Esophagus muscularis mucosa (tissue), 4 donors: ENCODE measurements at regions not wholly inside any gene's neighbourhood (a gene's known extent, or its start where the extent isn't known, plus 50 kb on each side); places are given as distances from the start of the nearest gene placed in this dataset.

Experiments used
- DNase-seq: peaks from one replicate; pipeline ENCODE4 v3.0.0-alpha.2; 2017; ENCODE audit errors: extremely low spot score
- H3K27ac ChIP-seq, 4 donors: fragments of 200-600 bp; sonication (generic); replicated peaks in 1 of 4; 1 replicate in 3 of 4; 2 replicates in 1 of 4; pipeline ENCODE4 v1.5.1; 2016 to 2019; ENCODE audit warnings: mild to moderate bottlenecking in 1 of 4
- H3K27me3 ChIP-seq, 4 donors: fragments of 200-600 bp; sonication (generic); one replicate each; pipeline versions ENCODE4 v1.5.1 to v1.6.0; 2016 to 2019
- H3K36me3 ChIP-seq, 4 donors: fragments of 200-600 bp; sonication (generic); one replicate each; pipeline ENCODE4 v1.5.1; 2016 to 2019
- H3K4me1 ChIP-seq, 4 donors: fragments of 200-600 bp; sonication (generic); one replicate each; pipeline ENCODE4 v1.5.1; 2016 to 2019
- H3K4me3 ChIP-seq, 4 donors: fragments of 200-600 bp; sonication (generic); 1 replicate in 2 of 4; 2 replicates in 2 of 4; pipeline ENCODE4 v1.5.1; 2016 to 2019; ENCODE audit warnings: mild to moderate bottlenecking in 4 of 4, moderate library complexity in 1 of 4
- H3K9me3 ChIP-seq, 4 donors: fragments of 200-600 bp; sonication (generic); 1 replicate in 3 of 4; 2 replicates in 1 of 4; pipeline ENCODE4 v1.5.1; 2016 to 2019
- EP300 ChIP-seq: sonication (generic); formaldehyde crosslinking; IDR thresholded peaks from one replicate; pipeline ENCODE4 v1.6.1; 2017; ENCODE audit warnings: antibody characterized with exemption
- POLR2A ChIP-seq: fragments of 450-650 bp; IDR thresholded peaks from one replicate; pipeline ENCODE4 v1.6.1; 2017; ENCODE audit warnings: antibody characterized with exemption, moderate library complexity, mild to moderate bottlenecking, low read depth
- POLR2AphosphoS5 ChIP-seq, 2 donors: sonication (generic); formaldehyde crosslinking; IDR thresholded peaks; one replicate each; pipeline ENCODE4 v1.6.1; 2017; ENCODE audit warnings: antibody characterized with exemption in 2 of 2
- WGBS: methylation state at CpG from one replicate; pipeline ENCODE4 v1.1.5; 2018; 5-methylcytosine and 5-hydroxymethylcytosine counted together
- intact Hi-C: fragments of 100-400 bp; cut with DNase I; formaldehyde crosslinking; loops from one replicate; pipeline ENCODE4 v1.15.1; 2023
- TF ChIP-seq, protein P1 (sequence below), 3 experiments: fragments of 200-600 bp in 2 of 3; fragments of 450-650 bp in 1 of 3; sonication (generic) in 2 of 3; IDR thresholded peaks; one replicate each; pipeline ENCODE4 v1.5.1; 2017 to 2019; ENCODE audit warnings: antibody characterized with exemption in 3 of 3, mild to moderate bottlenecking in 2 of 3, moderate library complexity in 1 of 3

DNA sequence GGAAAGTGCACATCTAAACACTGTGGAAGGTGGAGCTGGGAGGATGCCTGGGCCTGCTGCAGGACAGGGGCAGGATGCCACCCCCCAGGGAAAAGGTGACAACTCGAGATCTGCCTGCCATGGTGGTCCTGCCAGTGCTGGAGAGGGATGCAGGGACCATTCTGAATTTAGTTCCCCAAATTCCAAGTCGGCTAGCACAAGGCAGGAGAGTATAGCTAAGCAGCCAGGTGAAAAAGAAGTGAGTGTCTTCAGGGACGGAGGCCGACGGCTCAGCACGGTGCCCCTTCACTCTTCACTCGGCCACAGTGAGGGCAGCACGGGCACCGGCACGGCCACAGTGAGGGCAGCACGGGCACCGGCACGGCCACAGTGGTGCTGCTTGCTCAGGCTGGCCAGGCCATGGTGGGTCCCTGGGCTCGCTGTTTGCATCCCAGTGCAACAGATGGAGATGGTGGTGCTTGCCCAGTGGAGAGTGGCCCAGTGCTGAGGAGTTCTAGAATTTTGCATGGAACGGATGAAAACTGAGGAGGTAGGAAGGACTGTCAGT lies 161.3 kb upstream of the SHH start:
- Histone ChIP-seq H3K4me3 (no peak overlapping the region), H3K27ac (no peak overlapping the region), H3K4me1 (no peaks in the 10 kb centered on the region), H3K9me3 (no peaks in the 10 kb centered on the region), H3K27me3 (peaks cover 0 to 25% (median 0%) of the 10 kb centered on the region in 4 donors), H3K36me3 (no peaks in the 10 kb centered on the region)
- TF ChIP-seq, protein P1, sequence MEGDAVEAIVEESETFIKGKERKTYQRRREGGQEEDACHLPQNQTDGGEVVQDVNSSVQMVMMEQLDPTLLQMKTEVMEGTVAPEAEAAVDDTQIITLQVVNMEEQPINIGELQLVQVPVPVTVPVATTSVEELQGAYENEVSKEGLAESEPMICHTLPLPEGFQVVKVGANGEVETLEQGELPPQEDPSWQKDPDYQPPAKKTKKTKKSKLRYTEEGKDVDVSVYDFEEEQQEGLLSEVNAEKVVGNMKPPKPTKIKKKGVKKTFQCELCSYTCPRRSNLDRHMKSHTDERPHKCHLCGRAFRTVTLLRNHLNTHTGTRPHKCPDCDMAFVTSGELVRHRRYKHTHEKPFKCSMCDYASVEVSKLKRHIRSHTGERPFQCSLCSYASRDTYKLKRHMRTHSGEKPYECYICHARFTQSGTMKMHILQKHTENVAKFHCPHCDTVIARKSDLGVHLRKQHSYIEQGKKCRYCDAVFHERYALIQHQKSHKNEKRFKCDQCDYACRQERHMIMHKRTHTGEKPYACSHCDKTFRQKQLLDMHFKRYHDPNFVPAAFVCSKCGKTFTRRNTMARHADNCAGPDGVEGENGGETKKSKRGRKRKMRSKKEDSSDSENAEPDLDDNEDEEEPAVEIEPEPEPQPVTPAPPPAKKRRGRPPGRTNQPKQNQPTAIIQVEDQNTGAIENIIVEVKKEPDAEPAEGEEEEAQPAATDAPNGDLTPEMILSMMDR (IDR thresholded peaks at IDR 0.05): no peak
- TF ChIP-seq POLR2A: no peak
- no peak for TF ChIP-seq EP300
- TF ChIP-seq POLR2AphosphoS5 (IDR thresholded peaks at IDR 0.05): no peak
- no peak for DNase-seq
- 86% methylated on average over 14 of the region's 15 CpGs for WGBS
- intact Hi-C loops: no loop called here

DNA sequence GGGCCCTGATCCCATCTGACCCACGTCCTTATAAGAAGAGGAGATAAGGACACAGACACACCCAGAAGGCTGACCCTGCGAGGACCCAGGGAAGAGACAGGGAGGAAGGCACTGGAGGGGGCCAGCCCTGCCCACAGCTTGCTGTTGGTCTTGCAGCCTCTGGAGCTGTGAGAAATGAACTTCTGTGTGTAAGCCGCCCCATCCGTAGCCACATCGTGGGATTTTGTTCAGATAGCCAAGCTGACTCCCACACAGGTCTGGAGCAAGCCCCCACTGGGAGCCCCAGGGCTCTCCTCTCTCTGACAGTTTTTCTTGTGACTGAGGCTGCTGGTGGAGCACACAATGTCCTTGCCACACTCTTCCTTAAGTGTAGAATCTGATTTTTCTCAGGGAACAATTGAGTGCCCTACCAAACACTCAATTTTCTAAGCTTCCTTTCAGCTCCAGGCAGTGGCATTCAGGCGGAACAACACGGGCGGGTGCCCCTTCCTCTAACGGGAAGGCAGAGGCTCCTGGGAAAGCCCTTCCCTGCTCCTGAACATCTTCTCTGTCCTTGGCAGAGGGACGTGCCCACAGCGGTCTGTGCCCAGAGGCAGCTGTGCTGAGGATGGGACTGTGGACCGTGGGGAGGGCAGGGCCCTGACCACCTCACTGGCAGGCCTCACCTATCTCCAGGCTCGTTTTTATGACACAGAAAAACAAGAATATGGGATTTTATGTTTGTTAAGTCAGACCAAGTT lies 160.6 kb upstream of the SHH start:
- DNase-seq: no peak
- H3K4me1 ChIP-seq: no peaks in the 10 kb centered on the region

DNA sequence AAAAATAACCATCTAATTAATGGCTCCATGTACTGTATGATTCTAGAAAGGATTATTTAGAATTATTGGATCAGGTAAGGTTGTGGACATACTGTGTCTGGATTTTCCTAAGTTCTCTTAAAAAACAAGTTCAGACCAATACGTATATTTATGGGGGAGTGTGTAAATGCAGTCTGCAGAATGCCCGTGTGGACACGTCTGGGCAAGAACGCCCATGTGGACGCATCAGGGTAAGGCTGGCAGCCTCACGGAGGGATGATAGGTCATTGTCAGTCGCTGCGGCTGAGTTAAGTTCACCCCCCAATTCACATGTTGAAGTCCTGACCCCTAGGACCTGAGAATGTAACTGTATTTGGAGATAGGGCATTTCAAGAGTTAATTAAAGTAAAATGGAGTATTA lies 160.0 kb upstream of the SHH start:
- intact Hi-C loops: no loop called here
- TF ChIP-seq POLR2AphosphoS5 (IDR thresholded peaks at IDR 0.05): no peak
- TF ChIP-seq EP300: no peak
- TF ChIP-seq POLR2A: no peak
- TF ChIP-seq, protein P1 (IDR thresholded peaks at IDR 0.05): no peak
- WGBS: 94% methylated on average over 8 of the region's 8 CpGs
- Histone ChIP-seq H3K4me1 (no peaks in the 10 kb centered on the region), H3K9me3 (no peaks in the 10 kb centered on the region), H3K36me3 (no peaks in the 10 kb centered on the region), H3K27me3 (peaks cover 0 to 21% (median 0%) of the 10 kb centered on the region in 4 donors), H3K4me3 (no peak overlapping the region), H3K27ac (no peak overlapping the region)
- DNase-seq: no peak

More for the DNA sequence above, 160.6 kb upstream of the SHH start:
- TF ChIP-seq EP300 (no peak), POLR2A (no peak), POLR2AphosphoS5 (IDR thresholded peaks at IDR 0.05) (no peak)
- TF ChIP-seq, protein P1 (IDR thresholded peaks at IDR 0.05): no peak
- intact Hi-C loops: no loop called here
- no peak overlapping the region for H3K27ac ChIP-seq
- H3K4me3 ChIP-seq: no peak overlapping the region
- WGBS: 68% methylated on average over 7 of the region's 13 CpGs
- H3K9me3 ChIP-seq: no peaks in the 10 kb centered on the region
- H3K36me3 ChIP-seq: no peaks in the 10 kb centered on the region
- H3K27me3 ChIP-seq: peaks cover 0 to 21% (median 0%) of the 10 kb centered on the region in 4 donors

DNA sequence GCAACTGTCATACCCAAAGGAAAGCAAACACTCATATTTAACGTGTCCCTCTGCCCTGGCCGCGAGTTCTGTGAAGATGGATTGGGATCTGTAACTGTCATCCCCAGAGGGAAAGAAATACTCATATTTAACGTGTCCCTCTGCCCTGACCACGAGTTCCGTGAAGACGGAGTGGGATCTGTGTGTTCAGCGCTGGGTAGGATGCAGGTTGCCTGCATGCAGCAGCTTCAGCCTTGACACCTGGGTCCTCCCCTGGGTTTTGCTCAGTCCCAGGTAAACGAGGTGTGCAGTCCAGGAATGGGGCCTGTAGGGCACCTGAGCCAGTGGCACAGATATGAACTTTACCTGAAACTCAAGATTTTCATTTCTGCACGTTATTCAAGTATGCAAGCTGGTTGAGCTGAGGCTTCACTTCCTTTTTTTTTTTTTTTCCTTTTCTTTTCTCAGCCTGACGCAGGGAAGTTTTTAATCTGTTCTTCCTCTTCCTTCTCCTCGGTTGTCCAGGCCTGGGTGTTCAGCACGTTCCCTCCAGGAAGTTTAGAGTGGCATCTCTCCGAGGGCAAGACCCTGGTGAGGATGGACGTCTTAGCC lies 159.0 kb upstream of the SHH start:
- WGBS: 75% methylated on average over 15 of the region's 15 CpGs
- TF ChIP-seq POLR2AphosphoS5 (IDR thresholded peaks at IDR 0.05): no peak
- TF ChIP-seq, protein P1 (IDR thresholded peaks at IDR 0.05): no peak
- no peak for TF ChIP-seq EP300

More for the DNA sequence above, 159.0 kb upstream of the SHH start:
- Histone ChIP-seq H3K27me3 (peaks cover 0 to 21% (median 0%) of the 10 kb centered on the region in 4 donors), H3K4me1 (no peaks in the 10 kb centered on the region), H3K9me3 (no peaks in the 10 kb centered on the region), H3K36me3 (no peaks in the 10 kb centered on the region), H3K27ac (no peak overlapping the region), H3K4me3 (no peak overlapping the region)
- intact Hi-C loops: no loop called here
- no peak for DNase-seq
